GM19328 (cell line): ENCODE measurements at regions not wholly inside any gene's neighbourhood (a gene's known extent, or its start where the extent isn't known, plus 50 kb on each side); places are given as distances from the start of the nearest gene placed in this dataset.
"Not testable (repeated sequence)": the region's sequence is repeated elsewhere in the genome, so short reads cannot be mapped to it uniquely, and the experiment has no call there.

ENCODE experiments used
- ATAC-seq: cut with Tn5 transposase; IDR thresholded peaks from one replicate; pipeline ENCODE4 v1.9.1; 2021; ENCODE audit warnings: mild to moderate bottlenecking, moderate library complexity; ENCODE audit not compliant: unreplicated experiment

- no peak for ATAC-seq
These were observed 891.9 kb upstream of the MBL2 start for GRCh38 chr10:53664282-53665019.

- no peak for ATAC-seq
These were observed 878.2 kb upstream of the MBL2 start for GRCh38 chr10:53650794-53651193.

- ATAC-seq, result not testable (repeated sequence)
These were observed 874.6 kb upstream of the MBL2 start for GRCh38 chr10:53647221-53647620.

- no peak for ATAC-seq
These were observed 873.9 kb upstream of the MBL2 start for GRCh38 chr10:53646525-53646924.

GRCh38 chr10:53645951-53646350 is 873.4 kb upstream of the MBL2 start:
- no peak for ATAC-seq

GRCh38 chr10:53638006-53638405 is 865.4 kb upstream of the MBL2 start:
- no peak for ATAC-seq

- no peak for ATAC-seq
These were observed 852.1 kb upstream of the MBL2 start for GRCh38 chr10:53624722-53625121.

- no peak for ATAC-seq
These were observed 849.6 kb upstream of the MBL2 start for GRCh38 chr10:53622201-53622600.

GRCh38 chr10:53619671-53620070 is 847.1 kb upstream of the MBL2 start:
- no peak for ATAC-seq

- ATAC-seq, result no peak
These were observed 835.1 kb upstream of the MBL2 start for GRCh38 chr10:53607691-53608090.

- ATAC-seq, result no peak
These were observed 834.4 kb upstream of the MBL2 start for GRCh38 chr10:53606981-53607380.

- peak; percentile 70 for ATAC-seq
These were observed 828.8 kb upstream of the MBL2 start for GRCh38 chr10:53601260-53601875.

- no peak for ATAC-seq
These were observed 826.3 kb upstream of the MBL2 start for GRCh38 chr10:53598914-53599313.

GRCh38 chr10:53597835-53598251 is 825.3 kb upstream of the MBL2 start:
- no peak for ATAC-seq

GRCh38 chr10:53580465-53580864 is 807.9 kb upstream of the MBL2 start:
- ATAC-seq, result no peak

GRCh38 chr10:53579773-53580172 is 807.2 kb upstream of the MBL2 start:
- ATAC-seq, result no peak

GRCh38 chr10:53574024-53574423 is 801.4 kb upstream of the MBL2 start:
- no peak for ATAC-seq

- ATAC-seq, result no peak
These were observed 800.9 kb upstream of the MBL2 start for GRCh38 chr10:53573498-53573897.

GRCh38 chr10:53572799-53573198 is 800.2 kb upstream of the MBL2 start:
- ATAC-seq, result no peak

- ATAC-seq, result no peak
These were observed 797.6 kb upstream of the MBL2 start for GRCh38 chr10:53570221-53570620.

- no peak for ATAC-seq
These were observed 796.9 kb upstream of the MBL2 start for GRCh38 chr10:53569455-53569854.

- no peak for ATAC-seq
These were observed 776.1 kb upstream of the MBL2 start for GRCh38 chr10:53548664-53549063.

GRCh38 chr10:53547364-53547763 is 774.8 kb upstream of the MBL2 start:
- no peak for ATAC-seq
